Activated CD4-positive, alpha-beta T cell treated with anti-CD3 and anti-CD28 coated beads for 4 hours (primary cell): ENCODE measurements at regions not wholly inside any gene's neighbourhood (a gene's known extent, or its start where the extent isn't known, plus 50 kb on each side); places are given as distances from the start of the nearest gene placed in this dataset.

Source experiments
- DNase-seq, 2 donors: peaks; one replicate each; pipeline ENCODE4 v3.0.0-alpha.2; 2020

GRCh38 chr3:28835249-28835648 lies 445.6 kb upstream of the RBMS3 start:
- no peak for DNase-seq

GRCh38 chr3:28835751-28836150 lies 445.1 kb upstream of the RBMS3 start:
- no peak for DNase-seq

- DNase-seq = no peak
These were observed 444.7 kb upstream of the RBMS3 start for GRCh38 chr3:28836199-28836598.

GRCh38 chr3:28840976-28841376 lies 439.9 kb upstream of the RBMS3 start:
- no peak for DNase-seq

- DNase-seq = no peak
These were observed 439.4 kb upstream of the RBMS3 start for GRCh38 chr3:28841441-28841840.

- no peak for DNase-seq
These were observed 436.4 kb upstream of the RBMS3 start for GRCh38 chr3:28844298-28845005.

- DNase-seq = no peak
These were observed 435.9 kb upstream of the RBMS3 start for GRCh38 chr3:28845006-28845324.

- no peak for DNase-seq
These were observed 433.8 kb upstream of the RBMS3 start for GRCh38 chr3:28846971-28847478.

GRCh38 chr3:28847736-28848135 lies 433.1 kb upstream of the RBMS3 start:
- DNase-seq = no peak

GRCh38 chr3:28850186-28850585 lies 430.7 kb upstream of the RBMS3 start:
- no peak for DNase-seq

- DNase-seq = no peak
These were observed 427.0 kb upstream of the RBMS3 start for GRCh38 chr3:28853830-28854229.

GRCh38 chr3:28856796-28857195 lies 424.1 kb upstream of the RBMS3 start:
- no peak for DNase-seq

GRCh38 chr3:28859897-28860296 lies 421.0 kb upstream of the RBMS3 start:
- DNase-seq = no peak

- no peak for DNase-seq
These were observed 420.6 kb upstream of the RBMS3 start for GRCh38 chr3:28860307-28860706.

- DNase-seq = no peak
These were observed 417.7 kb upstream of the RBMS3 start for GRCh38 chr3:28863186-28863585.

GRCh38 chr3:28867836-28868235 lies 413.0 kb upstream of the RBMS3 start:
- no peak for DNase-seq

GRCh38 chr3:28868897-28869296 lies 412.0 kb upstream of the RBMS3 start:
- DNase-seq = no peak

GRCh38 chr3:28877912-28878311 lies 403.0 kb upstream of the RBMS3 start:
- no peak for DNase-seq

- no peak for DNase-seq
These were observed 390.5 kb upstream of the RBMS3 start for GRCh38 chr3:28890373-28890772.

GRCh38 chr3:28891485-28891884 lies 389.4 kb upstream of the RBMS3 start:
- DNase-seq = no peak

- no peak for DNase-seq
These were observed 380.6 kb upstream of the RBMS3 start for GRCh38 chr3:28900301-28900700.

GRCh38 chr3:28901018-28901417 lies 379.9 kb upstream of the RBMS3 start:
- no peak for DNase-seq

GRCh38 chr3:28903171-28903601 lies 377.7 kb upstream of the RBMS3 start:
- DNase-seq = no peak

- no peak for DNase-seq
These were observed 375.1 kb upstream of the RBMS3 start for GRCh38 chr3:28905798-28906197.

GRCh38 chr3:28906561-28907310 lies 374.1 kb upstream of the RBMS3 start:
- DNase-seq = no peak
